HG02588 (cell line): ENCODE measurements at regions not wholly inside any gene's neighbourhood (a gene's known extent, or its start where the extent isn't known, plus 50 kb on each side); places are given as distances from the start of the nearest gene placed in this dataset.
A peak's percentile ranks its signal among the peaks of the same experiment; 100 is the strongest.

ENCODE experiments used
- ATAC-seq: cut with Tn5 transposase; IDR thresholded peaks from one replicate; pipeline ENCODE4 v1.9.1; 2021; ENCODE audit warnings: mild to moderate bottlenecking, moderate library complexity; ENCODE audit not compliant: unreplicated experiment

DNA sequence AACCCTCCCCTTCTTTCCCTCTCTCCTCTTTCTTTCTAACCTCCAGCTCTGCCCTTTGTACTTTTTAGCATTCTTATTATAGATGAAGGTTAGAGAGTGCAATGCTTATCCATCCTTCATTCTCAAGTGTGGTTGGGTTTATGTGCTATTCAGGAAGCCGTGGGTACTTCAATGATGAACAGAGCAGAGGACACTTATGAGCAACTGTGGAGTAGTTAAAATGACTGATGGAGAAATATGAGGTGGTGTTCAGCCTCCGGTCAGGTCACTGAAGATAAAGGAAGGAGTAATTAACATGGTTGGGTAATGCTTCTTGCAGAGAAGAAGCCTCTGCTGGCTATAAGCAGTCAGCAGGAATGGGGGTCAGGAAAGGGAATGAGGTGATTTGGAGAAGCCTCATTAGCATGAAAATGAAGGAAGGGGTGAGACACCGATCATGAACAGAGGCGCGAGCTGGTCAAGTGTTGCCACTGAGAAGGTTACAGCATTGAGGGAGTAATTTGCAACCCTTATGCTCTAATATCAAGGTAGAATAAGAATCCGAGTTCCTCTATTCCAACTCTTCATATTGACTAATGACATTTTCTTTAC, 174.7 kb downstream of the LPIN1 start:
- ATAC-seq: no peak

DNA sequence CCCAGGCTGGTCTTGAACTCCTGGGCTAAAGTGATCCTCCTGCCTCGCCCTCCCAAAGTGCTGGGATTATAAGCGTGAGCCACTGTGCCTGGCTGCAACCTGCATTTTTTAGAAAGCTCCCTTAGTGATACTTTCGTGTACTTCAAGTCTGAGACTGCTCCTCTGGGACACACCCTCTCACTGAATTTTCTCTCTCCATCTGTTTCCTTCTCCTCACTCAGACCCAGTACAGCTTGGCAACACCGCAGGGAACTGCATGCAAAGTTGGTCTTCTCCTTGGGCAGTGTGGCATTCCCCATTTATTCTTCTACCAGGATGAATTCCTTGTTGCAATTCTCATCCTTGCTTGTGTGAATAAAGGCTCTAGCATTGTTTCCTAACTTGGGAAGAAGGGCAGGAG, 175.9 kb downstream of the LPIN1 start:
- no peak for ATAC-seq

DNA sequence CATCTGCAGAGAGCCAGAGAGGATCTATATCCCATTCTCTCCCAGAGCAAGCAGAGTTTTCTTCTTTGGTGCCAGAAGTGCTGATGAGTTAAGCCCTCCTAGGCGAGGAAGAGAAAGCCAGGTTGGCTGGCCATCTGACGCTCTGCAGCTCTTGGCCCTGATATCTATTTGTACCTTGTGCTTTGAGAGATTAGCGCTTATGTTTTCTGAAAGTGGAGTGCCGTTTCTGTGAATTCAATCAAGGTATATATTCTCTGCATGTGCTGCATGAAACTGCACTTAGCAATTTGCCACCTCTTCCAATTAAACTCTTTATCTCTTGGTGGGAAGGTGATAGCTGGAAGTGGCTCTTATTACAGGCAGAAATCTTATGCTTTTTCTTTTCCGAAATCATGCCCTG, 177.5 kb downstream of the LPIN1 start:
- ATAC-seq: no peak

GRCh38 chr2:11925295-11926066, 179.0 kb downstream of the LPIN1 start:
- no peak for ATAC-seq

DNA sequence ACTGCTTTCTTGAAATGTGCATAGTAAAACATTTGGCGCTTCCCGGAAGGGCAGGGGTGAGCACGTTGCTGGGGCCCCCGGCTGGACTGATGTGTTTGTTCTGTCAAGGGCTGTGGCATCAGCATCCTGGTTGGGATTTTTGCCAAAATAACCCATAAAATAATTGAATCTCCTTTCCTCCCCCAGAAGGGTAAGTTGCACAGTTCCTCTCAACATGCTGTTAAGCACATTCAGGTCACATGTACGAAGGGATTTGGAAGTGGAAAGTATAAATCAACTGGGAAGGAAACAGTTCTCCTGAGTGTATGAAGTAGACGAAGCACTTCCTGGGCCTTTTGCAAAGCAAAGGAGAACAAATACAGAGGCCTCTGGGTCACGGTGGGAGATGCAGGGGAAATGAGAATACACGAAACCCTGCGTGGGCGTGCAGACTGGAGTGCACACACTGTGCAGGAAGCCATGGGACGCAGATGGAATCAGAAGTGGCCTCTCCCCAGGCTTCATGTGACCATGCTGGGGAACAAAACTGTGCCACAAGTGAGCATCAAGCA, 183.9 kb downstream of the LPIN1 start:
- no peak for ATAC-seq

DNA sequence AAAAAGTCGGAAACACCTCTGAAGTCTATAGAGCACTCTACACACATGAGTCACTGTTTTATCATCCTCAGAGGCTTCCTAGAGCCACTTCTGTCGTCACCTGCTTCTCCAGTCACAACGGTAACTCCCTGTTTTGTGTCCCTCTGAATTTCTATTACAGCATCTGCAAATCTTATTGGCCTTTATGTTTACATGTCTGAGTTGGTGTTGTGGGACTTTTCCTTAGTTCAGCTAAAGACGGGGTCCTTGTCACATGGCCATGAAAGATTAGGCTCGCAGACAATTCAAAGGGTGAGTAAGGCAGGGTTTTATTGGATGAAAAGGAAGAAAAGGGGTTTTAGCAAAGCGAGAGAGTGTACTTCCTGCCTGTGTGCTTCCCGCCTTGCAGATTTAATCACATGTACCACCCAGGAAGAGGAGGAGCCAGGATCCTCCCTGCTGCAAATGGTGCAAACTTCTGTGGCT, 185.6 kb downstream of the LPIN1 start:
- no peak for ATAC-seq

GRCh38 chr2:11932962-11933361, 186.5 kb downstream of the LPIN1 start:
- ATAC-seq: no peak

- ATAC-seq: no peak
Observed at GRCh38 chr2:11933854-11934253, 187.4 kb downstream of the LPIN1 start.

DNA sequence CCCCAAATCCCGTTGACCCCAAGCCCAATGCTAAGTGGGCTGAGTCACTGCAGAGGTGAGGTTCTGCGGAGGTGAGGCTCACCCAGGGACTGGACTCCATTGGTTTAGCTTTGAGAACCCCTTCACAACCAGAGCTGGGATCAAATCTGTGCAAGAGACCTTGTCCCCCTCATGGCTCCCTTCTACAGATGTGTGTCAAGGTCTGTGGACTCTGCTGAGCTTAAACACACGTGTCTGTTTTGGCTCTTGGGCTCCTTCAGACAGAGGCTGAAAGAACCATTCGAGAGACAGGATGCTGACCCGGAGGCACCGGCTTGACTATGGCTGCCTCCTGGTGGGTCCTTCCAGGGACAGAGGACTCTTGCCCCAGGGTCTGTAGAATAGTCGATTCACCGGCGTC, 190.3 kb downstream of the LPIN1 start:
- no peak for ATAC-seq

DNA sequence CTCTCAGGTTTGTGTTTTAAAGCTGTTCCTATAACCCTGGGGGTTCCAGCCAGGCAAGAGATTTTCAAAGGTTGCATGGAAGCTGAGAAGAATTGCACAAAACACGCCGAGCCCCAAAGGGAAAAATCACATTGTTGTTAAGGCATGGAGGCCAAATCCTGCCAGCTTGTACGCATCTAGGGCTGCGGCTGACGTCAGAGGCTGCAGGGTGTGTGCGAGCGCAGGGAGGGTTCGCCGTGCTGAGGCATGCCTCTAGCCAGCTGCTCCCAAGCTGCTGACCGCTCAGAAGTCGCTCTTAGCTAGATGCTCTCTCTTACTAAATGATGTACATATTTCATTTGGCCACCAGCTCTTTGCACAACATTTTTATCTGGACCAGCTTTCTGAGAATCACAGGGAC, 191.8 kb downstream of the LPIN1 start:
- no peak for ATAC-seq

DNA sequence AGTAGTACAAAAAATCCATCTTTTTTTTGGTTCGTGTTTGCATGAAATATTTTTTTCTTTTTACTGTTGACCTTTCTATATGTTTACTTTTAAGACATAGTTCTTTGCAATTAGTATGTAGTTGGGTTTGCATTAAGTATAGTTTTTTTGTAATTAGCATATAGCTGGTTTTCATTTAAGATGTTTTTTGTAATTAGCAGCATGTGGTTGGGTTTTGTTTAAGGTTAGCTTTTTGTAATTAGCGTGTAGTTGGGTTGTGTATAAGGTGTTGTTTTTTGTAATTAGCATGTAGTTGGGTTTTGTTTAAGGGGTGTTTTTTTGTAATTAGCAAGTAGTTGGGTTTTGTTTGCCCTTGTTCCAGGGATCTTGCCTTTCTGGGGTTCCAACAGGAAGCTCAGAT, 193.1 kb downstream of the LPIN1 start:
- ATAC-seq: no peak

DNA sequence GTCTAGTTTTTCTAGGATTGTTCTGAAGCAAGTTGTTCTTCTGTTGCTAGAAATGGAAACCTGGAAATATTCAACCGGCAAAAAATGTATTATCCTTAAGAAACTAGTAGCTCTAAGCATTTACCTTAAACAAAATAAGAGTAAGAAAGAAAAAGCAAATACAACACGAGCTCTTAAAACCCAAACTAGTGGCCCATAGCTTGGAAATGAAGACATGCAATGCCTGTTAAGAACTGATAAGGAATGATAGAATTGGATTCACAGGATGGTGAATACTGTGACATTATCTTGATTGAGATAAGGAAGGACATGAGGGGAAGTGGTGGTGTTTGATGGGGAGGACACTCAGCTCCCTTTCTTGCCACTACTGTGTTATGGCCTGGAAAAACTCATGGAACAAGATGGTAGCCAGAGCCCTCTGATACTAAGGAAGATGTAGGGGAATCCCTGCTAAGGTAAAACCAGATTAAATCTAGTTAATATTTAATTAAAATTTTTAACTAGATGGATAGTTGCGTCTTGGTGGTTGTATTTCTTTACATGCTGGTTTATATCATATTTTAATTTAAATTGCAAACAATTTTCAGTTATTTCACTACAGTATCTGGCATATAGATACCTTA, 193.8 kb downstream of the LPIN1 start:
- no peak for ATAC-seq

- ATAC-seq: no peak
Observed at GRCh38 chr2:11940799-11941198, 194.4 kb downstream of the LPIN1 start.

DNA sequence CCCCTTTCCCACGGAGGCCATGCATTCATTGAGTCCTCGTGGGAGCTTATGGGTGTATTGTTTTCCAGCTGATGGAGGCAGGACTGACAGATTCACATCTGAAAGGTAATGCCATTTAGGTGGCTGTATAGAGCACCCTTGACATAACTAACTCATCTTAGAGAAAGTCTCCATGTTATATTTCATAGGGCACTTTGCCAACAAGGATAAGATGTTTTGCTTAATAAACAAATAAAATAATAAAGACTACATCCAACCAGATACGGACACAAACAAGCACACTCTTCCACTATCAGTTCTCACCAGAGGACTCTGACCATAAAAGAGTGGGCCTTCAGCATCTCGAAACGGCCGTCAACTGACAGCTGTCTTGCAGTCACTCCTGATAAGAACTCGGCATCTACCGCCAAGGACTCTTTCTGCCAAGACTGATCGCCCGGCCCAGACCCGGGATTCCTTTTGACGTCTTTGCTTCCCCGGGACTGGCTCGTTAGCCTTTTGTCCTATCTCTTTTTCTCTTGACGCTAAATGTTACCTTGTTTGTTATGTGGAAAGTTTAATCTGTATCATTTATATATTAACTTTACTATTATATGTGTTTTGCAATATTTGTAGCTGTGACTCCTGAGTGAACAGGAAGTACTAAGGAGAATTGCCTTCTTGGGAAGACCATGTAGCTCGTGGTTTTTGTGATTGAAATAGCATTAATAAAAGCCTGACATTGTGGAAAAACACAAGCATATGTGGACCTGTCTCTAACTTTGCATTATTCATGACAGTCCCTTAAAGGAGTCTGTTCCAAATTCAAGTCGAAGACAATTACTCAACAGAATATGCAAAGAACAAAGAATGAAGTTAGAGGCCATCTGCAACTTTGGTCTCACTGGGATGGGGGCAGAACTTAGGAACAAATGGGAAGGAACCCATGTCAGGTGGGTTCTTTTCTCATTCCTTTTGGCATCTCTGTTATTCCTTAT, 195.1 kb downstream of the LPIN1 start:
- ATAC-seq: no peak

DNA sequence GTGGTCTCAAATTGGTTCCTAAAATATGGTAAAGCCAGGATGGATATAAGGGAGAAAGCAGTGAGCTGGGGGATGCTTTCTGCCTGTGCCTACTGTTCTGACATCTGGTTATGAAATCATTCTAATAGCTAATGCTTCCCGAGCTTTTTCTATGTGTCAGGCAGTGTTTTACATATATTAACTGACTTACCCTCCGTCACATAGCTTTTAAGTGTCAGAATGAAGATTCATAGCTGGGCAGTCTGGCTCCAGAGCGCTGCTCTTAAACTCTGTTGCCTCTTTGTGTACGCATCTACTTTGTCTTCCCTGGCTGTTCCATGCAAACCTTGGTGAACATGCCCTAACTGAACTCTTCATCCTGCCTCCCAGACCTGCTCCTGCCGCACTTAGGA, 195.7 kb downstream of the LPIN1 start:
- ATAC-seq: no peak

DNA sequence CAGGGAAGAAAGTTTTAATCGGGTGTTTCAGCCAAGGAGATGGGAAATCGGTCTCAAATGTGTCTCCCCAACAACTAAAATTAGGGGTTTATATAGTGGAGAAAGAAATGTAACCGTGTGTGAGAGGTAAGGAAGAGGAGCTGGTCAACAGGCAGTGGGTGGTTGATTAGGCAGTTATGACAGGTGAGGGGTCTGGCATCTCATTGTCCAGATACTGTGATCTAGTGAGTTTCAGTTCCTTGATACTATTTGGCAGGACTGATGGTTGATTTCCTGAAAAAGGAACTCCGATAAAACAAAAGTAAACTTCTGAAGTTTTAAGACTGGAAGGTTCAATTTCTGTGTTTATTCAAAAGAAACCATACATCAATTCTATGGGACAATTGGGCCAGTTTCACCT, 197.9 kb downstream of the LPIN1 start:
- ATAC-seq: no peak

GRCh38 chr2:11945139-11946126, 199.0 kb downstream of the LPIN1 start:
- peak; percentile 90 for ATAC-seq

GRCh38 chr2:11947956-11948355, 201.5 kb downstream of the LPIN1 start:
- no peak for ATAC-seq

- no peak for ATAC-seq
Observed at GRCh38 chr2:11949732-11950523, 203.5 kb downstream of the LPIN1 start.
